ENCODE measurements at regions not wholly inside any gene's neighbourhood (a gene's known extent, or its start where the extent isn't known, plus 50 kb on each side); places are given as distances from the start of the nearest gene placed in this dataset.
A peak's percentile ranks its signal among the peaks of the same experiment; 100 is the strongest.

- intact Hi-C loops (cut with DNase I): no loop called here
- TF ChIP-seq, protein P1, sequence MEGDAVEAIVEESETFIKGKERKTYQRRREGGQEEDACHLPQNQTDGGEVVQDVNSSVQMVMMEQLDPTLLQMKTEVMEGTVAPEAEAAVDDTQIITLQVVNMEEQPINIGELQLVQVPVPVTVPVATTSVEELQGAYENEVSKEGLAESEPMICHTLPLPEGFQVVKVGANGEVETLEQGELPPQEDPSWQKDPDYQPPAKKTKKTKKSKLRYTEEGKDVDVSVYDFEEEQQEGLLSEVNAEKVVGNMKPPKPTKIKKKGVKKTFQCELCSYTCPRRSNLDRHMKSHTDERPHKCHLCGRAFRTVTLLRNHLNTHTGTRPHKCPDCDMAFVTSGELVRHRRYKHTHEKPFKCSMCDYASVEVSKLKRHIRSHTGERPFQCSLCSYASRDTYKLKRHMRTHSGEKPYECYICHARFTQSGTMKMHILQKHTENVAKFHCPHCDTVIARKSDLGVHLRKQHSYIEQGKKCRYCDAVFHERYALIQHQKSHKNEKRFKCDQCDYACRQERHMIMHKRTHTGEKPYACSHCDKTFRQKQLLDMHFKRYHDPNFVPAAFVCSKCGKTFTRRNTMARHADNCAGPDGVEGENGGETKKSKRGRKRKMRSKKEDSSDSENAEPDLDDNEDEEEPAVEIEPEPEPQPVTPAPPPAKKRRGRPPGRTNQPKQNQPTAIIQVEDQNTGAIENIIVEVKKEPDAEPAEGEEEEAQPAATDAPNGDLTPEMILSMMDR (IDR thresholded peaks at IDR 0.05; ENCODE audit: borderline replicate concordance, extremely low read depth, insufficient read depth): no peak
- H3K36me3 ChIP-seq (ENCODE audit: control insufficient read depth in 2 of 3, insufficient read depth in 3 of 3, low read length in 3 of 3): no peaks in the 10 kb centered on the region
- no peaks in the 10 kb centered on the region for H3K9me3 ChIP-seq (ENCODE audit: control insufficient read depth in 2 of 3, insufficient read depth in 1 of 3, low read length in 3 of 3)
- FAIRE-seq (no peak), DNase-seq (peak in 1 of 5 donors; percentile 34)
- H3K9ac ChIP-seq (ENCODE audit: low read length in 3 of 3): no peak overlapping the region
- peaks cover 0 to 7% (median 0%) of the 10 kb centered on the region in 3 donors for H3K4me1 ChIP-seq (ENCODE audit: control insufficient read depth in 2 of 3, insufficient read depth in 2 of 3, low read depth in 1 of 3, low read length in 3 of 3)
- H3K27me3 ChIP-seq (ENCODE audit: control insufficient read depth, insufficient read depth, low read length): no peaks in the 10 kb centered on the region
- no peak overlapping the region for H3K4me3 ChIP-seq (ENCODE audit: low read length in 3 of 3)
- H3K27ac ChIP-seq (ENCODE audit: low read depth in 2 of 2, low read length in 2 of 2): no peak overlapping the region
Measured at GRCh38 chr11:116229236-116229970, 543.4 kb downstream of the BUD13 start.

DNA sequence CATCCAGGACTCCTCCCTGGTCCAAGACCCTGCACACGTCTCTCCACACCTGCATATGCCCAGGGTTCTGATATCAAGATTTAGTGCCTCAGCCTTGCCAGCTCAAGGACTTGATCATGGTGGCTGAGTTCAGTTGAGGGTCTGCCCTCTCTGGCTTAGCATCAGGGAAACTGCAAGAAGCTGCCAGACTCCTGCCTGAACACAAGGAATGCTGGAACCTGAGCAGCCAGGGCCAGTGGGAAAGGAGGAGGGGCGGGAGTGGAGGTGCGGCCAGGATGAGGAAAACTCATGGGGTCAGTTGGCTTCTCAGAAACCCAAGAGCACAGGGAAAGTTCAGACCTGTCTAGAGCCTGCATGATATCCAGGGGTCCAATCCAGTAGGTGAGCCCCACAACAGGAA lies 546.1 kb downstream of the BUD13 start:
- no peaks in the 10 kb centered on the region for H3K9me3 ChIP-seq (ENCODE audit: control insufficient read depth in 2 of 3, insufficient read depth in 1 of 3, low read length in 3 of 3)
- H3K36me3 ChIP-seq (ENCODE audit: control insufficient read depth in 2 of 3, insufficient read depth in 3 of 3, low read length in 3 of 3): no peaks in the 10 kb centered on the region
- DNase-seq: peak in 4 of 5 donors; percentile 37 to 48 (median 38)
- no peaks in the 10 kb centered on the region for H3K27me3 ChIP-seq (ENCODE audit: control insufficient read depth, insufficient read depth, low read length)
- H3K27ac ChIP-seq (ENCODE audit: low read depth in 2 of 2, low read length in 2 of 2): no peak overlapping the region
- H3K4me3 ChIP-seq (ENCODE audit: low read length in 3 of 3): no peak overlapping the region
- H3K4me1 ChIP-seq (ENCODE audit: control insufficient read depth in 2 of 3, insufficient read depth in 2 of 3, low read depth in 1 of 3, low read length in 3 of 3): no peaks in the 10 kb centered on the region
- TF ChIP-seq, protein P1 (IDR thresholded peaks at IDR 0.05; ENCODE audit: borderline replicate concordance, extremely low read depth, insufficient read depth): no peak
- intact Hi-C loops (cut with DNase I): no loop called here
- no peak overlapping the region for H3K9ac ChIP-seq (ENCODE audit: low read length in 3 of 3)
- FAIRE-seq: no peak

DNA sequence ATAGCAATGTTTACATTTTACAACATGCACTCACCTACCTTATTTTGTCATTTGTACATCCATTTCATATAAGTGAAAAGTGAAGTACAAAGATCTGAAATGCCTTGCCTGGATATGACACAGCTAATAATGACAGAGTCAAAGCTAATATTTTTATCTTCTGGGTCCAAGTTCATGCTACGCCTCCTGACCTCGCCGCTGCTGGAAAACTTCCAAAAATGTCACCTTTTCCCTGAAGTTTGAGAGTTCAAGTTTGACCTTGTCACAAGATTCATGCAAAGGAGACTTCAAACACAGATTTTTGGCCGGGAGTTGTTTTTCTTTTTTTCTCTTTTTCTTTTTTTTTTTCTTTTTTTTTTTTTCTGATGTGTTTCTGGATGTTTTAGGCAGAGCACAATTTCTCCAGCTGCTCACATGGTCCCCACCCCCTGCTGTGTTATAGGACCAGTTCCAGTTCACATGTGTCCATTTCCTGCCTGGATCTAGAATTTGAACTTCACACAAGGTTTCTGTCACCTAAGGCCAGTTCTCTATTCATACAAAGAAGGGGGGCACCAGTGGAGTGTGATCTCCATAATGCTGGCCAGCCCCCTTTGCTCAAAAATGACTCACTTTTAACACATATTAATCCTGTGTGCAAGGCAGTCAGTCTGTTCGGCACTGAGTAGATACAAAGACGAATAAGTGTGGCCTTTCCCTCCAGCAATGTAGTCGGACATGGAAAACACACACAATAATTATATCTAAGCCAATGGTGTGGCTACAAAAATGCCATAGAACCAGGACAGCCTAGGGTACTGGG lies 546.8 kb downstream of the BUD13 start:
- no peak overlapping the region for H3K27ac ChIP-seq (ENCODE audit: low read depth in 2 of 2, low read length in 2 of 2)
- H3K36me3 ChIP-seq (ENCODE audit: control insufficient read depth in 2 of 3, insufficient read depth in 3 of 3, low read length in 3 of 3): no peaks in the 10 kb centered on the region
- H3K4me3 ChIP-seq (ENCODE audit: low read length in 3 of 3): no peak overlapping the region
- H3K9ac ChIP-seq (ENCODE audit: low read length in 3 of 3): no peak overlapping the region
- H3K4me1 ChIP-seq (ENCODE audit: control insufficient read depth in 2 of 3, insufficient read depth in 2 of 3, low read depth in 1 of 3, low read length in 3 of 3): no peaks in the 10 kb centered on the region
- H3K9me3 ChIP-seq (ENCODE audit: control insufficient read depth in 2 of 3, insufficient read depth in 1 of 3, low read length in 3 of 3): no peaks in the 10 kb centered on the region
- H3K27me3 ChIP-seq (ENCODE audit: control insufficient read depth, insufficient read depth, low read length): no peaks in the 10 kb centered on the region
- TF ChIP-seq, protein P1 (IDR thresholded peaks at IDR 0.05; ENCODE audit: borderline replicate concordance, extremely low read depth, insufficient read depth): no peak
- no peak for FAIRE-seq
- DNase-seq: peak in 2 of 5 donors; percentile 28 to 45
- intact Hi-C loops (cut with DNase I): no loop called here
